PFSK-1 (cell line): ENCODE measurements at regions not wholly inside any gene's neighbourhood (a gene's known extent, or its start where the extent isn't known, plus 50 kb on each side); places are given as distances from the start of the nearest gene placed in this dataset.

Experiments
- FOXP2 ChIP-seq: optimal IDR thresholded peaks from 2 replicates; pipeline ENCODE3; 2011; ENCODE audit warnings: borderline replicate concordance, control low read depth, inconsistent platforms; ENCODE audit not compliant: insufficient read depth; ENCODE audit errors: extremely low read length, extremely low read depth
- POLR2AphosphoS5 ChIP-seq: IDR thresholded peaks from 2 replicates; pipeline ENCODE4 v1.6.1; 2012; ENCODE audit warnings: low read depth, mild to moderate bottlenecking, control low read depth, low read length, moderate library complexity
- REST ChIP-seq, 2 experiments: IDR thresholded peaks; 2 replicates each; pipeline versions ENCODE4 v1.6.1 to v1.8.0; 2011 to 2012; ENCODE audit warnings: low read depth in 2 of 2, low read length in 2 of 2, control low read depth in 1 of 2, inconsistent platforms in 1 of 2, mild to moderate bottlenecking in 1 of 2, moderate library complexity in 1 of 2; ENCODE audit not compliant: insufficient read depth in 1 of 2
- SIN3A ChIP-seq: IDR thresholded peaks from 2 replicates; pipeline ENCODE4 v1.6.1; 2012; ENCODE audit warnings: mild to moderate bottlenecking, low read length, moderate library complexity, borderline replicate concordance; ENCODE audit not compliant: insufficient read depth
- TAF1 ChIP-seq: IDR thresholded peaks from 2 replicates; pipeline ENCODE4 v1.6.1; 2012; ENCODE audit warnings: low read length, control low read depth, borderline replicate concordance; ENCODE audit not compliant: insufficient read depth

GRCh38 chr13:80782441-80782840 is 441.5 kb upstream of the SPRY2 start:
- TF ChIP-seq POLR2AphosphoS5: no peak
- TF ChIP-seq REST (IDR thresholded peaks at IDR 0.05; ENCODE audit: insufficient read depth in 1 of 2, low read depth in 2 of 2, low read length in 2 of 2): no peak
- no peak for TF ChIP-seq FOXP2
- TF ChIP-seq SIN3A: no peak
- no peak for TF ChIP-seq TAF1

- TF ChIP-seq SIN3A (no peak), REST (IDR thresholded peaks at IDR 0.05; ENCODE audit: insufficient read depth in 1 of 2, low read depth in 2 of 2, low read length in 2 of 2) (no peak), POLR2AphosphoS5 (no peak), FOXP2 (no peak)
These were observed 437.4 kb upstream of the SPRY2 start for GRCh38 chr13:80778297-80778696.

GRCh38 chr13:80757694-80758093 is 416.8 kb upstream of the SPRY2 start:
- TF ChIP-seq TAF1: no peak
- TF ChIP-seq POLR2AphosphoS5: no peak
- no peak for TF ChIP-seq FOXP2
- no peak for TF ChIP-seq REST (IDR thresholded peaks at IDR 0.05; ENCODE audit: insufficient read depth in 1 of 2, low read depth in 2 of 2, low read length in 2 of 2)
- TF ChIP-seq SIN3A: no peak

GRCh38 chr13:80755910-80756309 is 415.0 kb upstream of the SPRY2 start:
- no peak for TF ChIP-seq POLR2AphosphoS5
- TF ChIP-seq SIN3A: no peak
- TF ChIP-seq TAF1: no peak
- TF ChIP-seq REST (IDR thresholded peaks at IDR 0.05; ENCODE audit: insufficient read depth in 1 of 2, low read depth in 2 of 2, low read length in 2 of 2): no peak
- TF ChIP-seq FOXP2: no peak

GRCh38 chr13:80754441-80754840 is 413.5 kb upstream of the SPRY2 start:
- no peak for TF ChIP-seq SIN3A
- TF ChIP-seq FOXP2: no peak
- no peak for TF ChIP-seq REST (IDR thresholded peaks at IDR 0.05; ENCODE audit: insufficient read depth in 1 of 2, low read depth in 2 of 2, low read length in 2 of 2)
